Endothelial cell (in vitro differentiated cells): ENCODE measurements at regions not wholly inside any gene's neighbourhood (a gene's known extent, or its start where the extent isn't known, plus 50 kb on each side); places are given as distances from the start of the nearest gene placed in this dataset.

Source experiments
- DNase-seq: peaks from one replicate; pipeline ENCODE4 v3.0.0; 2021; ENCODE audit warnings: low spot score
- H3K27ac Mint-ChIP-seq: one replicate; pipeline ENCODE4 v1.8.0; 2021; ENCODE audit warnings: mixed read lengths, inconsistent platforms; ENCODE audit not compliant: unreplicated experiment
- H3K27me3 Mint-ChIP-seq: one replicate; pipeline ENCODE4 v1.8.0; 2021; ENCODE audit warnings: mild to moderate bottlenecking, moderate library complexity, mixed read lengths, inconsistent platforms; ENCODE audit not compliant: unreplicated experiment
- H3K36me3 Mint-ChIP-seq: one replicate; pipeline ENCODE4 v1.8.0; 2021; ENCODE audit warnings: mild to moderate bottlenecking, low read depth, mixed read lengths, inconsistent platforms; ENCODE audit not compliant: unreplicated experiment
- H3K4me1 Mint-ChIP-seq: one replicate; pipeline ENCODE4 v1.8.0; 2021; ENCODE audit warnings: mild to moderate bottlenecking, mixed read lengths, inconsistent platforms; ENCODE audit not compliant: unreplicated experiment
- H3K4me3 Mint-ChIP-seq: one replicate; pipeline ENCODE4 v1.8.0; 2021; ENCODE audit warnings: mild to moderate bottlenecking, mixed read lengths, inconsistent platforms; ENCODE audit not compliant: unreplicated experiment
- H3K9me3 Mint-ChIP-seq: one replicate; pipeline ENCODE4 v1.8.0; 2021; ENCODE audit warnings: mixed read lengths, inconsistent platforms; ENCODE audit not compliant: unreplicated experiment
- CTCF ChIP-seq: fragments of 200-600 bp; sonication (generic); IDR thresholded peaks from one replicate; pipeline ENCODE4 v1.5.0; 2021; ENCODE audit warnings: antibody characterized with exemption; ENCODE audit not compliant: unreplicated experiment

- Mint-ChIP-seq H3K27me3 (no peaks in the 10 kb centered on the region), H3K36me3 (no peaks in the 10 kb centered on the region), H3K4me1 (no peaks in the 10 kb centered on the region), H3K4me3 (no peak overlapping the region), H3K9me3 (no peaks in the 10 kb centered on the region), H3K27ac (no peak overlapping the region)
- DNase-seq, result no peak
- no peak for TF ChIP-seq CTCF
Observed at GRCh38 chr12:107529991-107530390, 155.6 kb upstream of the PWP1 start.

GRCh38 chr12:107530701-107531100, 154.9 kb upstream of the PWP1 start:
- TF ChIP-seq CTCF, result no peak
- no peak for DNase-seq
- H3K4me1 Mint-ChIP-seq, result no peaks in the 10 kb centered on the region
- H3K36me3 Mint-ChIP-seq, result no peaks in the 10 kb centered on the region
- H3K4me3 Mint-ChIP-seq, result no peak overlapping the region
- no peaks in the 10 kb centered on the region for H3K9me3 Mint-ChIP-seq
- H3K27ac Mint-ChIP-seq, result no peak overlapping the region
- no peaks in the 10 kb centered on the region for H3K27me3 Mint-ChIP-seq

GRCh38 chr12:107533218-107533617, 152.4 kb upstream of the PWP1 start:
- H3K4me3 Mint-ChIP-seq, result no peak overlapping the region
- H3K9me3 Mint-ChIP-seq, result no peaks in the 10 kb centered on the region
- H3K36me3 Mint-ChIP-seq, result no peaks in the 10 kb centered on the region
- no peak overlapping the region for H3K27ac Mint-ChIP-seq
- TF ChIP-seq CTCF, result no peak
- no peaks in the 10 kb centered on the region for H3K4me1 Mint-ChIP-seq
- no peak for DNase-seq
- H3K27me3 Mint-ChIP-seq, result no peaks in the 10 kb centered on the region

- H3K27me3 Mint-ChIP-seq, result no peaks in the 10 kb centered on the region
- no peaks in the 10 kb centered on the region for H3K9me3 Mint-ChIP-seq
- H3K36me3 Mint-ChIP-seq, result no peaks in the 10 kb centered on the region
- H3K27ac Mint-ChIP-seq, result no peak overlapping the region
- H3K4me1 Mint-ChIP-seq, result no peaks in the 10 kb centered on the region
- no peak overlapping the region for H3K4me3 Mint-ChIP-seq
- TF ChIP-seq CTCF, result no peak
- DNase-seq, result no peak
Observed at GRCh38 chr12:107536613-107537012, 149.0 kb upstream of the PWP1 start.

- Mint-ChIP-seq H3K4me1 (no peaks in the 10 kb centered on the region), H3K9me3 (no peaks in the 10 kb centered on the region), H3K27me3 (no peaks in the 10 kb centered on the region), H3K4me3 (no peak overlapping the region), H3K36me3 (no peaks in the 10 kb centered on the region), H3K27ac (no peak overlapping the region)
- DNase-seq, result no peak
- no peak for TF ChIP-seq CTCF
Observed at GRCh38 chr12:107537464-107538119, 148.0 kb upstream of the PWP1 start.
